ENCODE measurements at regions not wholly inside any gene's neighbourhood (a gene's known extent, or its start where the extent isn't known, plus 50 kb on each side); places are given as distances from the start of the nearest gene placed in this dataset.

DNA sequence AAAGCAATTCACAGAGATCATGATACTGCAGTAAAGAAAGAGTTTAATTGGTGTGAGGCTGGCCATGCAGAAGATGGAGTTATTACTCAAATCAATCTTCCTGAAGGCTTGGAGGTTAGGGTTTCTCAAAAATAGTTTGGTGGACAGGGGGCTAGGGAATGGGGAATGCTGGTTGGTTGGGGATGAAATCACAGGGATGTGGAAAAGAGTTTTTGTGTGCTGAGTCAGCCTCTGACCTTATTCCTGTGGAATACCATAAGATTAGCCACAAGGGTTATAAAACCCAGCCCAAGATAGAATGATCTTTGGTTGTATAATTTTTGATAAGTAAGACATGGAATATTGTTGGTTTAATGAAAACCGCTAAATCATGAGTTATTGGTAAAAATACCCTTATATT, 764.3 kb downstream of the TYW1 start:
- TF ChIP-seq POLR2A (IDR thresholded peaks at IDR 0.05): no peak
- TF ChIP-seq, protein P1, sequence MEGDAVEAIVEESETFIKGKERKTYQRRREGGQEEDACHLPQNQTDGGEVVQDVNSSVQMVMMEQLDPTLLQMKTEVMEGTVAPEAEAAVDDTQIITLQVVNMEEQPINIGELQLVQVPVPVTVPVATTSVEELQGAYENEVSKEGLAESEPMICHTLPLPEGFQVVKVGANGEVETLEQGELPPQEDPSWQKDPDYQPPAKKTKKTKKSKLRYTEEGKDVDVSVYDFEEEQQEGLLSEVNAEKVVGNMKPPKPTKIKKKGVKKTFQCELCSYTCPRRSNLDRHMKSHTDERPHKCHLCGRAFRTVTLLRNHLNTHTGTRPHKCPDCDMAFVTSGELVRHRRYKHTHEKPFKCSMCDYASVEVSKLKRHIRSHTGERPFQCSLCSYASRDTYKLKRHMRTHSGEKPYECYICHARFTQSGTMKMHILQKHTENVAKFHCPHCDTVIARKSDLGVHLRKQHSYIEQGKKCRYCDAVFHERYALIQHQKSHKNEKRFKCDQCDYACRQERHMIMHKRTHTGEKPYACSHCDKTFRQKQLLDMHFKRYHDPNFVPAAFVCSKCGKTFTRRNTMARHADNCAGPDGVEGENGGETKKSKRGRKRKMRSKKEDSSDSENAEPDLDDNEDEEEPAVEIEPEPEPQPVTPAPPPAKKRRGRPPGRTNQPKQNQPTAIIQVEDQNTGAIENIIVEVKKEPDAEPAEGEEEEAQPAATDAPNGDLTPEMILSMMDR (IDR thresholded peaks at IDR 0.05): no peak
